WTC11 (cell line): ENCODE measurements at regions not wholly inside any gene's neighbourhood (a gene's known extent, or its start where the extent isn't known, plus 50 kb on each side); places are given as distances from the start of the nearest gene placed in this dataset.

ENCODE experiments used
- ATAC-seq: fragments of 200-7000 bp; cut with Tn5 transposase; 2 replicates; pipeline ENCODE4 v1.10.0; 2021; ENCODE audit warnings: mild to moderate bottlenecking, moderate library complexity
- CTCF ChIA-PET: fragments of 300-600 bp; sonication (Branson Sonifier 250); formaldehyde crosslinking; loops from one replicate; lab custom pipeline; 2021; ENCODE audit warnings: antibody characterized with exemption; lab: Charles Lee
- POLR2A ChIA-PET: fragments of 350-600 bp; sonication (Branson Sonifier 250); formaldehyde crosslinking; loops from one replicate; lab custom pipeline; 2021; ENCODE audit warnings: antibody characterized with exemption; lab: Charles Lee
- DNase-seq: peaks from one replicate; pipeline ENCODE4 v3.0.0; 2021; ENCODE audit warnings: low spot score
- H3K27ac Mint-ChIP-seq: 2 replicates; pipeline ENCODE4 v1.8.0; 2021; ENCODE audit warnings: mixed read lengths
- H3K27me3 Mint-ChIP-seq: 2 replicates; pipeline ENCODE4 v1.8.0; 2021; ENCODE audit warnings: low read depth, mild to moderate bottlenecking, moderate library complexity, mixed read lengths
- H3K36me3 Mint-ChIP-seq: 2 replicates; pipeline ENCODE4 v1.8.0; 2021; ENCODE audit warnings: mixed read lengths
- H3K4me1 Mint-ChIP-seq: 2 replicates; pipeline ENCODE4 v1.8.0; 2022; ENCODE audit warnings: mixed read lengths
- H3K4me3 Mint-ChIP-seq: 2 replicates; pipeline ENCODE4 v1.8.0; 2021; ENCODE audit warnings: mild to moderate bottlenecking, moderate library complexity, mixed read lengths
- H3K9me3 Mint-ChIP-seq: 2 replicates; pipeline ENCODE4 v1.8.0; 2021; ENCODE audit warnings: mixed read lengths
- ARID4B ChIP-seq: sonication (generic); formaldehyde crosslinking; IDR thresholded peaks from 2 replicates; pipeline ENCODE4 v1.8.0; 2023; ENCODE audit warnings: missing genetic modification reagents, mild to moderate bottlenecking, borderline replicate concordance
- ATF6 ChIP-seq: sonication (generic); formaldehyde crosslinking; IDR thresholded peaks from 2 replicates; pipeline ENCODE4 v1.8.1; 2023; ENCODE audit warnings: mild to moderate bottlenecking, missing genetic modification reagents
- CDX4 ChIP-seq: fragments of 250-450 bp; sonication (Bioruptor Pico); IDR thresholded peaks from 2 replicates; pipeline ENCODE4 v1.9.0; 2021; ENCODE audit warnings: moderate library complexity, mild to moderate bottlenecking, inconsistent platforms, borderline replicate concordance
- CREM ChIP-seq: sonication (generic); formaldehyde crosslinking; IDR thresholded peaks from 2 replicates; pipeline ENCODE4 v1.8.1; 2022; ENCODE audit warnings: mild to moderate bottlenecking, missing genetic modification reagents, moderate library complexity
- E2F4 ChIP-seq: sonication (generic); formaldehyde crosslinking; IDR thresholded peaks from 2 replicates; pipeline ENCODE4 v1.8.1; 2022; ENCODE audit warnings: low read depth, mild to moderate bottlenecking, moderate library complexity, missing genetic modification reagents, borderline replicate concordance
- ERG ChIP-seq: fragments of 250-450 bp; sonication (Bioruptor Pico); IDR thresholded peaks from 2 replicates; pipeline ENCODE4 v1.8.0; 2021; ENCODE audit warnings: mild to moderate bottlenecking
- FOXJ3 ChIP-seq: sonication (generic); formaldehyde crosslinking; IDR thresholded peaks from 2 replicates; pipeline ENCODE4 v1.9.0; 2021; ENCODE audit warnings: missing genetic modification reagents, mild to moderate bottlenecking, borderline replicate concordance
- GRHL2 ChIP-seq: fragments of 250-450 bp; sonication (Bioruptor Pico); IDR thresholded peaks from 2 replicates; pipeline ENCODE4 v1.8.0; 2022; ENCODE audit warnings: mild to moderate bottlenecking, moderate library complexity; ENCODE audit not compliant: insufficient replicate concordance, severe bottlenecking
- HMGA2 ChIP-seq: fragments of 250-450 bp; sonication (Bioruptor Pico); IDR thresholded peaks from 2 replicates; pipeline ENCODE4 v1.4.0; 2021; ENCODE audit warnings: mild to moderate bottlenecking, moderate library complexity
- HMGXB4 ChIP-seq: sonication (generic); formaldehyde crosslinking; IDR thresholded peaks from 2 replicates; pipeline ENCODE4 v1.8.1; 2023; ENCODE audit warnings: mild to moderate bottlenecking, moderate library complexity, missing genetic modification reagents
- IRF2 ChIP-seq: sonication (generic); formaldehyde crosslinking; IDR thresholded peaks from 2 replicates; pipeline ENCODE4 v1.8.0; 2022; ENCODE audit warnings: low read depth, missing genetic modification reagents, borderline replicate concordance
- JAZF1 ChIP-seq: fragments of 250-450 bp; sonication (Bioruptor Pico); IDR thresholded peaks from 2 replicates; pipeline ENCODE4 v1.9.0; 2021; ENCODE audit warnings: moderate library complexity, mild to moderate bottlenecking, inconsistent platforms
- NR3C1 ChIP-seq: sonication (generic); formaldehyde crosslinking; conservative IDR thresholded peaks from 2 replicates; pipeline ENCODE4 v1.8.1; 2023; ENCODE audit warnings: low read depth, mild to moderate bottlenecking, missing genetic modification reagents
- PRRX2 ChIP-seq: fragments of 250-450 bp; sonication (Bioruptor Pico); IDR thresholded peaks from 2 replicates; pipeline ENCODE4 v1.8.0; 2021; ENCODE audit warnings: mild to moderate bottlenecking
- SOX15 ChIP-seq: fragments of 250-450 bp; sonication (Bioruptor Pico); IDR thresholded peaks from 2 replicates; pipeline ENCODE4 v1.9.0; 2021; ENCODE audit warnings: mild to moderate bottlenecking
- TCF7 ChIP-seq: sonication (generic); formaldehyde crosslinking; IDR thresholded peaks from 2 replicates; pipeline ENCODE4 v1.8.0; 2022; ENCODE audit warnings: mild to moderate bottlenecking, low read depth, missing genetic modification reagents, moderate library complexity
- USF1 ChIP-seq: sonication (generic); formaldehyde crosslinking; IDR thresholded peaks from 2 replicates; pipeline ENCODE4 v1.8.0; 2022; ENCODE audit warnings: mild to moderate bottlenecking, missing genetic modification reagents
- ZNF219 ChIP-seq: sonication (generic); formaldehyde crosslinking; IDR thresholded peaks from 2 replicates; pipeline ENCODE4 v1.8.0; 2023; ENCODE audit warnings: missing genetic modification reagents, mild to moderate bottlenecking, borderline replicate concordance
- ZSCAN18 ChIP-seq: fragments of 250-450 bp; sonication (Bioruptor Pico); IDR thresholded peaks from 2 replicates; pipeline ENCODE4 v2.1.2; 2022; ENCODE audit warnings: mild to moderate bottlenecking, moderate library complexity

GRCh38 chr4:3824521-3825270 is 58.5 kb downstream of the ADRA2C start:
- H3K36me3 Mint-ChIP-seq, result no peaks in the 10 kb centered on the region
- no peak for DNase-seq
- H3K9me3 Mint-ChIP-seq, result no peaks in the 10 kb centered on the region
- ChIA-PET CTCF (interaction anchor here (1.3 kb wide), 1 partner anchor 56 kb away, joined by 4 read pairs; no protein-coding TSS in a partner anchor), POLR2A (no interaction called here)
- peaks cover 19% of the 10 kb centered on the region for H3K4me1 Mint-ChIP-seq
- H3K27ac Mint-ChIP-seq, result 0 out of 2 replicates have a peak overlapping the region, but pooled peaks have one; percentile 8
- TF ChIP-seq ATF6 (no peak), ZNF219 (no peak), TCF7 (CRISPR knock-in tag) (no peak), CREM (CRISPR knock-in tag) (no peak), ARID4B (CRISPR knock-in tag) (no peak), HMGXB4 (no peak), E2F4 (CRISPR knock-in tag) (no peak), PRRX2 (CRISPR knock-in tag) (no peak), NR3C1 (CRISPR knock-in tag) (no peak), HMGA2 (no peak), GRHL2 (no peak), ZSCAN18 (CRISPR knock-in tag) (no peak), JAZF1 (CRISPR knock-in tag) (no peak), CDX4 (CRISPR knock-in tag) (no peak), IRF2 (no peak), ERG (CRISPR knock-in tag) (no peak), SOX15 (CRISPR knock-in tag) (no peak), FOXJ3 (CRISPR knock-in tag) (no peak), USF1 (no peak)
- ATAC-seq, result no peak
- no peak overlapping the region for H3K4me3 Mint-ChIP-seq
- H3K27me3 Mint-ChIP-seq, result no peaks in the 10 kb centered on the region; the same call in 1 of the 2 replicates
